ENCODE measurements at regions not wholly inside any gene's neighbourhood (a gene's known extent, or its start where the extent isn't known, plus 50 kb on each side); places are given as distances from the start of the nearest gene placed in this dataset.

- H3K4me3 Mint-ChIP-seq, result no peak overlapping the region
- ATAC-seq (no peak), DNase-seq (ENCODE audit: low spot score) (no peak)
- Histone ChIP-seq H4K20me1 (replicated peaks; ENCODE audit: insufficient read depth) (no peaks in the 10 kb centered on the region), H3K4me3 (no peak overlapping the region), H2AFZ (no peak overlapping the region), H3K27ac (ENCODE audit: low read depth) (no peak overlapping the region), H3K9me2 (ENCODE audit: insufficient read depth) (0 out of 2 replicates have a peak, but pooled peaks cover 2% of the 10 kb centered on the region), H3K4me1 (ENCODE audit: insufficient read depth) (no peaks in the 10 kb centered on the region), H3K79me2 (replicated peaks; ENCODE audit: insufficient read depth) (no peaks in the 10 kb centered on the region), H3F3A (replicated peaks; ENCODE audit: low read depth) (no peaks in the 10 kb centered on the region), H3K27me3 (ENCODE audit: insufficient read depth) (no peaks in the 10 kb centered on the region), H3K36me3 (ENCODE audit: insufficient read depth) (0 out of 2 replicates have a peak, but pooled peaks cover 4% of the 10 kb centered on the region), H3K4me2 (no peak overlapping the region)
- H3K27ac Mint-ChIP-seq, result no peak overlapping the region
- no peaks in the 10 kb centered on the region for H3K27me3 Mint-ChIP-seq (ENCODE audit: insufficient read depth, low read depth, poor library complexity)
- H3K36me3 Mint-ChIP-seq (ENCODE audit: low read depth), result peaks cover 23% of the 10 kb centered on the region
- peaks cover 68% of the 10 kb centered on the region for H3K9me3 Mint-ChIP-seq
- TF ChIP-seq POLR2AphosphoS5 (IDR thresholded peaks at IDR 0.05; ENCODE audit: low read depth) (no peak), EZH2 (IDR thresholded peaks at IDR 0.05; ENCODE audit: low read depth, unreplicated experiment) (no peak), EZH2phosphoT487 (IDR thresholded peaks at IDR 0.05; ENCODE audit: unreplicated experiment) (no peak), JUNB (IDR thresholded peaks at IDR 0.05; ENCODE audit: unreplicated experiment) (no peak), STAT1 (IDR thresholded peaks at IDR 0.05; ENCODE audit: unreplicated experiment) (no peak), REST (IDR thresholded peaks at IDR 0.05; ENCODE audit: unreplicated experiment) (no peak), ZNF331 (CRISPR knock-in tag; IDR thresholded peaks at IDR 0.05; ENCODE audit: low read depth) (no peak), ETS1 (IDR thresholded peaks at IDR 0.05) (no peak), ZNF462 (CRISPR knock-in tag; IDR thresholded peaks at IDR 0.05) (no peak), ZNF114 (CRISPR knock-in tag; IDR thresholded peaks at IDR 0.05) (no peak), CREB1 (CRISPR knock-in tag; IDR thresholded peaks at IDR 0.05; ENCODE audit: low read depth) (no peak), NANOG (IDR thresholded peaks at IDR 0.05; ENCODE audit: borderline replicate concordance) (no peak), CTCF (conservative IDR thresholded peaks at IDR 0.05; ENCODE audit: low read depth in 2 of 2) (no peak)
- peaks cover 2% of the 10 kb centered on the region; the same call in 2 of the 3 replicates for H3K4me1 Mint-ChIP-seq
Observed at GRCh38 chr5:2433086-2433485, 318.4 kb downstream of the IRX2 start.

All from GM23338 (cell line).